ENCODE measurements at regions not wholly inside any gene's neighbourhood (a gene's known extent, or its start where the extent isn't known, plus 50 kb on each side); places are given as distances from the start of the nearest gene placed in this dataset.

GRCh38 chr18:43442571-43442970 is 165.3 kb upstream of the SYT4 start:
- Histone ChIP-seq H3K79me1 (replicated peaks; ENCODE audit: low read length, poor library complexity, severe bottlenecking) (no peaks in the 10 kb centered on the region), H2AK5ac (ENCODE audit: low read length, severe bottlenecking) (no peak overlapping the region)

GRCh38 chr18:43465483-43465882 is 188.2 kb upstream of the SYT4 start:
- Histone ChIP-seq H4K91ac (ENCODE audit: low read length) (no peak overlapping the region), H3K4ac (ENCODE audit: low read depth in 1 of 2, low read length in 2 of 2) (no peak overlapping the region), H2BK120ac (ENCODE audit: low read depth, low read length) (no peak overlapping the region), H3K9me3 (ENCODE audit: control insufficient read depth, low read length) (peaks cover 19% of the 10 kb centered on the region), H3K9ac (ENCODE audit: low read length) (no peak overlapping the region), H3K36me3 (ENCODE audit: control insufficient read depth in 1 of 2, insufficient read depth in 2 of 2, low read depth in 1 of 2, low read length in 2 of 2) (no peaks in the 10 kb centered on the region), H4K8ac (ENCODE audit: low read length) (no peak overlapping the region), H3K27me3 (ENCODE audit: control insufficient read depth in 1 of 2, insufficient read depth in 1 of 2, low read length in 2 of 2) (no peaks in the 10 kb centered on the region), H3K23ac (ENCODE audit: low read length in 2 of 2) (no peak overlapping the region), H2AK5ac (ENCODE audit: low read length, severe bottlenecking) (no peak overlapping the region), H2AFZ (ENCODE audit: low read depth, low read length) (no peak overlapping the region), H3K79me1 (replicated peaks; ENCODE audit: low read length, poor library complexity, severe bottlenecking) (no peaks in the 10 kb centered on the region), H3K14ac (ENCODE audit: low read length in 2 of 2) (no peak overlapping the region), H3K4me1 (ENCODE audit: control insufficient read depth, insufficient read depth, low read depth, low read length) (no peaks in the 10 kb centered on the region), H3K4me2 (ENCODE audit: low read length, poor library complexity, severe bottlenecking) (no peak overlapping the region), H2BK15ac (ENCODE audit: low read depth, poor library complexity, severe bottlenecking) (no peak overlapping the region), H3K18ac (ENCODE audit: low read depth in 1 of 2, low read length in 2 of 2) (no peak overlapping the region), H3K4me3 (ENCODE audit: insufficient read depth in 1 of 2, low read depth in 1 of 2, low read length in 2 of 2) (no peak overlapping the region), H3K27ac (ENCODE audit: low read length, poor library complexity, severe bottlenecking) (no peak overlapping the region), H2BK5ac (ENCODE audit: low read depth, low read length, poor library complexity, severe bottlenecking) (no peak overlapping the region), H2BK12ac (ENCODE audit: low read length in 2 of 2) (no peak overlapping the region)
- no peak for DNase-seq

More at GRCh38 chr18:43442571-43442970, 165.3 kb upstream of the SYT4 start:
- H3K27ac ChIP-seq (ENCODE audit: low read length, poor library complexity, severe bottlenecking), result no peak overlapping the region
- H2AFZ ChIP-seq (ENCODE audit: low read depth, low read length), result no peak overlapping the region
- H3K18ac ChIP-seq (ENCODE audit: low read depth in 1 of 2, low read length in 2 of 2), result no peak overlapping the region
- H2BK15ac ChIP-seq (ENCODE audit: low read depth, poor library complexity, severe bottlenecking), result no peak overlapping the region
- no peak overlapping the region for H4K91ac ChIP-seq (ENCODE audit: low read length)
- no peaks in the 10 kb centered on the region for H3K27me3 ChIP-seq (ENCODE audit: control insufficient read depth in 1 of 2, insufficient read depth in 1 of 2, low read length in 2 of 2)
- no peaks in the 10 kb centered on the region for H3K36me3 ChIP-seq (ENCODE audit: control insufficient read depth in 1 of 2, insufficient read depth in 2 of 2, low read depth in 1 of 2, low read length in 2 of 2)
- H3K4me2 ChIP-seq (ENCODE audit: low read length, poor library complexity, severe bottlenecking), result no peak overlapping the region
- WGBS, result no CpG with 5 or more reads among the region's 1 CpG
- no peak for DNase-seq
- H3K4me3 ChIP-seq (ENCODE audit: insufficient read depth in 1 of 2, low read depth in 1 of 2, low read length in 2 of 2), result no peak overlapping the region
- H3K23ac ChIP-seq (ENCODE audit: low read length in 2 of 2), result no peak overlapping the region
- no peak overlapping the region for H3K4ac ChIP-seq (ENCODE audit: low read depth in 1 of 2, low read length in 2 of 2)
- H3K4me1 ChIP-seq (ENCODE audit: control insufficient read depth, insufficient read depth, low read depth, low read length), result no peaks in the 10 kb centered on the region
- H3K14ac ChIP-seq (ENCODE audit: low read length in 2 of 2), result no peak overlapping the region
- no peak overlapping the region for H2BK12ac ChIP-seq (ENCODE audit: low read length in 2 of 2)
- H4K8ac ChIP-seq (ENCODE audit: low read length), result no peak overlapping the region
- no peak overlapping the region for H3K9ac ChIP-seq (ENCODE audit: low read length)
- H2BK5ac ChIP-seq (ENCODE audit: low read depth, low read length, poor library complexity, severe bottlenecking), result no peak overlapping the region
- H2BK120ac ChIP-seq (ENCODE audit: low read depth, low read length), result no peak overlapping the region
- H3K9me3 ChIP-seq (ENCODE audit: control insufficient read depth, low read length), result no peaks in the 10 kb centered on the region

GRCh38 chr18:43471873-43472272 is 194.6 kb upstream of the SYT4 start:
- no peak overlapping the region for H3K4me2 ChIP-seq (ENCODE audit: low read length, poor library complexity, severe bottlenecking)
- H3K27me3 ChIP-seq (ENCODE audit: control insufficient read depth in 1 of 2, insufficient read depth in 1 of 2, low read length in 2 of 2), result no peaks in the 10 kb centered on the region
- H4K91ac ChIP-seq (ENCODE audit: low read length), result no peak overlapping the region
- H3K4me3 ChIP-seq (ENCODE audit: insufficient read depth in 1 of 2, low read depth in 1 of 2, low read length in 2 of 2), result no peak overlapping the region
- no peak overlapping the region for H3K9ac ChIP-seq (ENCODE audit: low read length)
- H4K8ac ChIP-seq (ENCODE audit: low read length), result no peak overlapping the region
- H2BK5ac ChIP-seq (ENCODE audit: low read depth, low read length, poor library complexity, severe bottlenecking), result no peak overlapping the region
- H3K79me1 ChIP-seq (replicated peaks; ENCODE audit: low read length, poor library complexity, severe bottlenecking), result no peaks in the 10 kb centered on the region
- no peaks in the 10 kb centered on the region for H3K4me1 ChIP-seq (ENCODE audit: control insufficient read depth, insufficient read depth, low read depth, low read length)
- H2AFZ ChIP-seq (ENCODE audit: low read depth, low read length), result no peak overlapping the region
- H2BK12ac ChIP-seq (ENCODE audit: low read length in 2 of 2), result no peak overlapping the region
- no peak overlapping the region for H3K18ac ChIP-seq (ENCODE audit: low read depth in 1 of 2, low read length in 2 of 2)
- no peak overlapping the region for H3K4ac ChIP-seq (ENCODE audit: low read depth in 1 of 2, low read length in 2 of 2)
- H2BK15ac ChIP-seq (ENCODE audit: low read depth, poor library complexity, severe bottlenecking), result no peak overlapping the region
- no peak for DNase-seq
- 77% methylated on average over 4 of the region's 5 CpGs for WGBS
- H3K14ac ChIP-seq (ENCODE audit: low read length in 2 of 2), result no peak overlapping the region
- no peak overlapping the region for H3K27ac ChIP-seq (ENCODE audit: low read length, poor library complexity, severe bottlenecking)
- no peak overlapping the region for H2BK120ac ChIP-seq (ENCODE audit: low read depth, low read length)
- no peak overlapping the region for H2AK5ac ChIP-seq (ENCODE audit: low read length, severe bottlenecking)
- H3K23ac ChIP-seq (ENCODE audit: low read length in 2 of 2), result no peak overlapping the region
- no peaks in the 10 kb centered on the region for H3K36me3 ChIP-seq (ENCODE audit: control insufficient read depth in 1 of 2, insufficient read depth in 2 of 2, low read depth in 1 of 2, low read length in 2 of 2)
- no peaks in the 10 kb centered on the region for H3K9me3 ChIP-seq (ENCODE audit: control insufficient read depth, low read length)

- no peak overlapping the region for H4K8ac ChIP-seq (ENCODE audit: low read length)
- H2AFZ ChIP-seq (ENCODE audit: low read depth, low read length), result no peak overlapping the region
- WGBS, result 77% methylated on average over 3 of the region's 3 CpGs
These were observed 203.8 kb upstream of the SYT4 start for GRCh38 chr18:43481069-43481468.

More at GRCh38 chr18:43481069-43481468, 203.8 kb upstream of the SYT4 start:
- H3K4me3 ChIP-seq (ENCODE audit: insufficient read depth in 1 of 2, low read depth in 1 of 2, low read length in 2 of 2), result no peak overlapping the region
- no peak overlapping the region for H2BK15ac ChIP-seq (ENCODE audit: low read depth, poor library complexity, severe bottlenecking)
- no peaks in the 10 kb centered on the region for H3K36me3 ChIP-seq (ENCODE audit: control insufficient read depth in 1 of 2, insufficient read depth in 2 of 2, low read depth in 1 of 2, low read length in 2 of 2)
- no peak overlapping the region for H4K91ac ChIP-seq (ENCODE audit: low read length)
- H3K14ac ChIP-seq (ENCODE audit: low read length in 2 of 2), result no peak overlapping the region
- H3K27ac ChIP-seq (ENCODE audit: low read length, poor library complexity, severe bottlenecking), result no peak overlapping the region
- no peak overlapping the region for H2BK5ac ChIP-seq (ENCODE audit: low read depth, low read length, poor library complexity, severe bottlenecking)
- H3K23ac ChIP-seq (ENCODE audit: low read length in 2 of 2), result no peak overlapping the region
- H3K4me2 ChIP-seq (ENCODE audit: low read length, poor library complexity, severe bottlenecking), result no peak overlapping the region
- no peak for DNase-seq
- no peaks in the 10 kb centered on the region for H3K79me1 ChIP-seq (replicated peaks; ENCODE audit: low read length, poor library complexity, severe bottlenecking)
- no peak overlapping the region for H3K4ac ChIP-seq (ENCODE audit: low read depth in 1 of 2, low read length in 2 of 2)
- H2BK120ac ChIP-seq (ENCODE audit: low read depth, low read length), result no peak overlapping the region
- no peaks in the 10 kb centered on the region for H3K9me3 ChIP-seq (ENCODE audit: control insufficient read depth, low read length)
- H3K27me3 ChIP-seq (ENCODE audit: control insufficient read depth in 1 of 2, insufficient read depth in 1 of 2, low read length in 2 of 2), result no peaks in the 10 kb centered on the region
- H2AK5ac ChIP-seq (ENCODE audit: low read length, severe bottlenecking), result no peak overlapping the region
- no peak overlapping the region for H2BK12ac ChIP-seq (ENCODE audit: low read length in 2 of 2)
- no peak overlapping the region for H3K18ac ChIP-seq (ENCODE audit: low read depth in 1 of 2, low read length in 2 of 2)
- H3K4me1 ChIP-seq (ENCODE audit: control insufficient read depth, insufficient read depth, low read depth, low read length), result no peaks in the 10 kb centered on the region
- no peak overlapping the region for H3K9ac ChIP-seq (ENCODE audit: low read length)
